Glomerular endothelial cell (primary cell): ENCODE measurements at regions not wholly inside any gene's neighbourhood (a gene's known extent, or its start where the extent isn't known, plus 50 kb on each side); places are given as distances from the start of the nearest gene placed in this dataset.

Experiments used
- DNase-seq: peaks from one replicate; pipeline ENCODE4 v3.0.0-alpha.2; 2011; ENCODE audit warnings: low read depth, low spot score; ENCODE audit errors: extremely low read depth

GRCh38 chr9:109910671-109911518 lies 130.9 kb downstream of the PALM2AKAP2 start:
- DNase-seq, result peak; percentile 67

- peak; percentile 94 for DNase-seq
Observed at GRCh38 chr9:109912082-109912582, 132.1 kb downstream of the PALM2AKAP2 start.

GRCh38 chr9:109912726-109913460 lies 132.9 kb downstream of the PALM2AKAP2 start:
- DNase-seq, result no peak

- DNase-seq, result no peak
Observed at GRCh38 chr9:109913461-109913810, 133.4 kb downstream of the PALM2AKAP2 start.

- DNase-seq, result no peak
Observed at GRCh38 chr9:109914280-109915027, 134.5 kb downstream of the PALM2AKAP2 start.

GRCh38 chr9:109916316-109916715 lies 136.3 kb downstream of the PALM2AKAP2 start:
- no peak for DNase-seq

- DNase-seq, result no peak
Observed at GRCh38 chr9:109918339-109919163, 138.6 kb downstream of the PALM2AKAP2 start.

- DNase-seq, result no peak
Observed at GRCh38 chr9:109919736-109920408, 139.9 kb downstream of the PALM2AKAP2 start.

- no peak for DNase-seq
Observed at GRCh38 chr9:109922617-109923470, 142.8 kb downstream of the PALM2AKAP2 start.

- peak; percentile 57 for DNase-seq
Observed at GRCh38 chr9:109923471-109923760, 143.4 kb downstream of the PALM2AKAP2 start.

- no peak for DNase-seq
Observed at GRCh38 chr9:109923806-109924205, 143.8 kb downstream of the PALM2AKAP2 start.

GRCh38 chr9:109925799-109926198 lies 145.8 kb downstream of the PALM2AKAP2 start:
- DNase-seq, result no peak

GRCh38 chr9:109926421-109926869 lies 146.4 kb downstream of the PALM2AKAP2 start:
- no peak for DNase-seq

- no peak for DNase-seq
Observed at GRCh38 chr9:109931623-109932022, 151.6 kb downstream of the PALM2AKAP2 start.

- DNase-seq, result no peak
Observed at GRCh38 chr9:109934136-109934856, 154.3 kb downstream of the PALM2AKAP2 start.

GRCh38 chr9:109934857-109935215 lies 154.8 kb downstream of the PALM2AKAP2 start:
- DNase-seq, result no peak

GRCh38 chr9:109935406-109936087 lies 155.5 kb downstream of the PALM2AKAP2 start:
- DNase-seq, result no peak
